OCI-M1 (cell line): ENCODE measurements at regions not wholly inside any gene's neighbourhood (a gene's known extent, or its start where the extent isn't known, plus 50 kb on each side); places are given as distances from the start of the nearest gene placed in this dataset.
"Not testable (repeated sequence)": the region's sequence is repeated elsewhere in the genome, so short reads cannot be mapped to it uniquely, and the experiment has no call there.

Source experiments
- DNase-seq: peaks from one replicate; lab custom pipeline; 2025; lab: John Stamatoyannopoulos, UW

DNA sequence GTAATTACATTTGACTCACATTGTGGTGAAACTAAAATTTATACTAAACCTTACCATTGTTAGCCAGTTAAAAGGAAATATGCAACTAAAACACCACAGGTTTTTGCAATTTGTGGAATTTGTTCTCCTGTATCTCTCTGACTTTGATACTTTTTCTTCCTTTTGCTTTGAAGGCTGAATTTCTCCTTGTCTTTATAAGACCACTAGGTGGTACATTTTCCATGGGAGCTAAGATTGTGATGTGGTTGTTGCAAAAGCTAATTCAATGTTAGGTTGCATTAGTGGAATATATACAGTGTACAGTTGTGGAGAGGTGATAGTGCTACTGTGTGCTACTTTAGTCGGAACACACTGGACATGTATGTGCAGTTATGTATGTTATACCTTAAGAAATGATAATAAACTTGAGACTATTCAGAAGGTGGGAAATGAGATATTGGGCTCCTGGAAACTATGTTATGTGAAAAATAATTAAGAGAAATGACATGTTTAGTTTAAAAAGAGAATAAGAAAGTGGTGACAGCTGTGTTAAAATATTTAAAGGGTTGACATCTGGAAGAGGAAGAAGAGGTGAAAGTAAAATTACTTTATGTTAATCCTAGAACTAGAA lies 70.3 kb downstream of the ARL9 start:
- peak; percentile 47 for DNase-seq

DNA sequence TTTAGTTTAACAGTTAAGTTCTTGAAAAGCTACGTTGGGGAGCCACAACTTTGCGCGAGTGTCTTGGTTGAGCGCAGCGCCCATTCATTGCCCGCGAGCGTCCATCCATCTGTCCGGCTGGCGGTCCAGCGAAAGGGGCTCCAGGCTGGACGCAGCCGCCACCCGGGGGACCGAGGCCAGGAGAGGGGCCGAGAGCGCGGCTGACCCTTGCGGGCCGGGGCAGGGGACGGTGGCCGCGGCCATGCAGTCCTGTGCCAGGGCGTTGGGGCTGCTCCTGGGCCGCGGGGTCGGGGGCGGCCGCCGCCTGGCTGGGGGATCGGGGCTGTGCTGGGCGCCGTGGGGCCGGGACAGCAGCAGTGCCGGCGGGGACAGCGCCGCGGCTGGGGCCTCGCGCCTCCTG lies 86.8 kb downstream of the ARL9 start:
- not testable (repeated sequence) for DNase-seq
